ENCODE measurements at regions not wholly inside any gene's neighbourhood (a gene's known extent, or its start where the extent isn't known, plus 50 kb on each side); places are given as distances from the start of the nearest gene placed in this dataset.
"Not testable (repeated sequence)": the region's sequence is repeated elsewhere in the genome, so short reads cannot be mapped to it uniquely, and the experiment has no call there.

DNA sequence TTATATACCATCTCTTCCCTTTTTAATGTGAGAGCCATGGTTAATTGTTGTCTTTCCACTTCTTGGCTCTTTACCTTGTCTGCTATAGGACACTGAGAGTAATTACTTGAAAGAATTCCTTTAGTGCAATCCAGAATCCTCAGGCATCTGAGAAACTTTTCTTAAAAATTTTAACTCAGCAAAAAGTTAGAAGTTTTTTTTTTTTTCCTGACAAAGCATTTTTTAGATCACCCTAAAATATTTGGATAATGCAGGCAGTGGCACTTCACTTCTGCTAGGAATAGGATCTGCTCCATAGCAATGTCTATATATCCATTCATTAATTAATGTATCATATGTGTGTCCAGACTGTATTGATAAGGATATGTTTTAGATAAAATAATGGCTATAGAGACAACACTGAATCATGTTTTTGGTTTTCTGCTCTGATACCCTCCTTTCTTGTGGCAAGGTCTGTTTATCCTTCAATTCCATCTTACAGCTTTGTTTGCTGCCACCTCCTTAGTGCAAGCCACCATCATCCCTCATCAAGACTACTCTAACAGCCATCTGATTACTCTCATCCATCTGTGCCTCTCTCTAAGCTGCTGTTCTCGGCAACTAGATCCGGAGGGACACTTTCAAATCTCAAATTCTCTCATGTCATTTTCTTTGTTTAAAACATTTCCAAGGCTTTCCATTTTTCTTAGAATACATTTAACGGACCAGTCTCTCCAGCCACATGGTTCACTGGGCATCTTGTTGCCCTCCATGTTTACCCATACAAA lies 563.5 kb downstream of the EDEM1 start:
- DNase-seq (ENCODE audit: low read depth), result no peak

DNA sequence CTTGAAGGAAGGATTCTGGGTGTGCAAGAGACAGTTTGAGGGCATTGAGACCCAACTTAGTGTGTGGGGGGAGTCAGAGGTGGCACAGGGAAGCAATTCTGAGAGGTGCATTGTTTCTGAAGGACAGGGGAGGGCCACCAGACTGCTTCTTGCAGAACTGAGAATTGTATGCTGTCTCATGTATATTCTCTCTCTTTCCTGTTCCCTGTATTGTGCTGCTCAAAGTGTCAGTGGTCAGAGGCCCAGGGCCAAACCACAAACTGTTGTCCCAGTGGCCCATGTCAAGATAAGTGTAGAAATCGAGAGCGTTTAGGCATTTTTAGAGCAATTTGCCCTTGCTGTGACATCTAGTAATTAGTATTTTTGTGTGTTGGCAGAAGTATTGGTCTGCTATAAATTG lies 567.1 kb downstream of the EDEM1 start:
- no peak for DNase-seq (ENCODE audit: low read depth)

DNA sequence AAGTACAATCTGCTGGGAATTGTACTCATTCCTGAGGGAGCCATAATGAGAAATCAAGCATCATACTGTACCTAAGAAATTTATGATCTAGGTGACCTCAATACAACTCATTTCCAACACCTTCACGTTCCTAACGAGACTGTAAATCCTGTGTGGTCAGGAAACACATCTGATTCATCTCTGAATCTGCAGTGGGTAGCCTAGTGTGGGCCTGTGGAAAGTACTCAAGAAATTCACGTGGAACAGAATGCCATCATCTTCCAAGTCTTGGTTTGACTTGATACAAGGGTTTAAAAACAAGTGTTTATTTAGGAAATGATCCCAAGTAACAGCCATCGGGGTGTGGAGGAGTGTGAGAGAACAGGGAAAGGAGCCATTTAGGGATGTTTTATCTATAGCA lies 568.9 kb downstream of the EDEM1 start:
- no peak for DNase-seq (ENCODE audit: low read depth)

DNA sequence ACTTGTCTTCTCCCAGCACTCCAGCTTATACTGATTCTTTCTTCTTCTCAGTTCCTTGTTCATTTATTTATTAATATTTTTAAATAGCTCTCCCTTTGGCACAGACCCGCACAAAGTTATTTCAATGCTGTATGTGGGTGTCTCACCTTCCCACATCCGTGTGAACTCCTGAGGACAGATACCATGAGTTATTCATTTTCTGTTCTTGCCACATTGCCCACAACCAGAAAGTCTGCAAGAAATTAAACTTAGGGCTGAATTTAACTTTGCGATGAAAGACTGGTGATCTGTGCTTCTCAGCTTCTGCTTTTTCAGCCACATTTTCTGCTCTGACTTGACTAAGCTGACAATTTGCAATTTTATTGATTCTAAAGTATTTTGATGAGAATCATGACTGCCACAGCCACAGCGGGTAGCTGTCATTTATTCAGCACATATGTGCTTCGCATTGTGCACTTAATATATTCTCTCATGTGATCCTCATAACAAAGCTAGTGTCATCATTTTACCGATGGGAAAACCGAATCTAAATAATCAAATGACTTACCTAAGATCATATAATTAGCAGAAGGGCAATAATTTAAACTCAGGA lies 569.8 kb downstream of the EDEM1 start:
- no peak for DNase-seq (ENCODE audit: low read depth)

DNA sequence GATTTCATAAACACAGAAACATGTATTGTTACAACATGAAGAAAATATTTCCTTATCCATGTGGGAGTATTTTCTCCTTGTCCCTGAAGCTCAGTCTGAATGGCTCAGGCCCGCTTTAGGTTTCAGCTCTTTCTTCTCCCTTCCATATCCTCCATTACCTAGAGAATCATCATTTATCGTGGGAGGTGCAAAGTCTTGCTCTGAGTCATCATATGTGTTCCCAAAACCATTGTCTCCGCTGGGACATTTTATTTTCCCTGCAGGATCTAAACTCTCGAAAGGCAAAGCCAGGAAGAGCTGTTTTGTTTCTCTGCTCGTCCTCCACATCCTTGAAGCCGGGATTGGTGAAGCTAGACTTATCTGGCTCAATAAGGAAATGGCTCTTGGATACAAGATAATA lies 571.2 kb downstream of the EDEM1 start:
- DNase-seq (ENCODE audit: low read depth), result no peak

DNA sequence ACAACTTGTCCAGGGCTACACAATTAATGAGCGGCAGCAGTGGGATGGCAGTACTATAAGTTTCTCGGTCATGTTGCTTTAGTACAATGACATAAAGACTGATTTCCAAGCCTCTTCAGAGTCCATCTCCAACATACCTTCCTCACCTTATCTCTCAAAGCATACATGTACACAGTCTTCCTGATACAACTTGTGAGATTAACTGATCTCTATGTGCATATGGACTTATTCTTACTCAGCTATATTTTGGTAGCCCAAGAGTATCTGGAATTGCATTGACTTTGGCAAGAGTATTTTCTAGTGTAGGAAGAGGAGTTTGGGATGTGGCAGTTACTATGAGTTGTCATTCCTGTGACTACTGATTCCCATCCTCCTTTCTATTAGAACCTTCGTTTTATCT lies 575.0 kb downstream of the EDEM1 start:
- DNase-seq (ENCODE audit: low read depth), result no peak

DNA sequence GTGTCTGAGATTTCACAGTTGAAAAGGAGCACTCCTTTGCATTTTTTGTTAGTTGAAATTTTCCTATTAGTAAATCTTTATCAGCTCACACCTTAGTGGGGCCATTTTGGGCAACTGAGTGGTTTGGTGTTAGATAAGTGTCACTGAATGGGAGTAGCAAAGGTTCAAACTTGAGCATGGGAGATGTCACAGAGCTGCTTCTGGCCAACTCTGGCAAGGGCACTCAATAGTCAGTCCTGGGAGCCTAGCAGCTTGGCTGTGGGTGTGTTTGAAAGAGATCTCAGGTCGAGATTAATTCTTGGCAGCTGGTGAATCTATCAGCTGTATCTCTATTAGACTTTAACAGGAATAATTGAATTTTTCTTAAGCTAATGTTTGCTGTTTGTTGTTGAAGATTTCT lies 579.3 kb downstream of the EDEM1 start:
- DNase-seq (ENCODE audit: low read depth), result no peak

DNA sequence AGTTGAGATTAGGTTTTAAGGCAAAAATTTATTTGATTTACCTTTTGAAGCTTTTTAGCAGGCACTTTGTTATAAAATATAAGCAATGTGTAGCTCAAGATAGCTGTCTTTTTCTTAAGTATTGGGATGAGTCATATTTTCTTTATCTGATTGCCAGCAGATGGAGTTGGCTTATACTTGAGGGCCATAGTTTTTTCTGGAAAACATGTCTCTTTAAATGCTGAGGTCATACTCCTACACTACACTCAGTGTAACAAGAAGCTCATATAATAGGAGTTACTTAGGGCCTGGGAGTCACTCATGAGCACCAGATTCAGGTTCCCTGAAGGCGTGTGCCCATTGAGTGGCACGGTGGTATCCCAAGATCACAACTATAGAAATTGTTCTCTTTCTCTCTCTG lies 579.8 kb downstream of the EDEM1 start:
- no peak for DNase-seq (ENCODE audit: low read depth)

DNA sequence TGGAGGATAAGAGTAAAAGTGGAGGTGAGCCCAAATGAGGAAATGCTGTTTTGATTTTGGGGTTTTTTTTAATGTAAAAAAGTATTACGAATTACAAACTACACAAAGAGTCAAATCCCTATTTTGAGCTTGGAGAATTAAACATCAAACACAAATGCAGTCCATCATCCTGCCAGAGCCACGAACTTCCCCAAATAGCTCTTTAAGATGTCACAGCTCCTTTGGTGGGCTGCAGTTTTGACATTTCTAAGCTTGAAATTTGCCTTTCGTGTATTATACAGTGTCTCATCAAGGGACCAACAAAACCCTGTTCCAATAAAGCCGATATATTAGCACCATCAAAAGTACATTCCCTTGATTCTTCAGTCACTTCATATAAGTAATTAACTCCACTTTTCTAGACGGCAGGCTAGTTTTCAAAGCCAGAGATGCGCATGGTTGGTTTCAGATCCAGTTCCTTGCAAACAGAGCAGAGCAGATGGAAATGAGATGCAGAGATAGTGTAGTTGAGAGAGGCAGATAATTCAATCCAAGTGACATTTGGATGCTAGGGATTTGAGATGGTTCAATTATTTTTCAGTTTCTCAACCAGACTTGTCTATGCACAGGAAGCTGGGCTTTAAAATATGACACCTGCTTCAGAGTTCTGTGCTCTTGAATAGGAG lies 580.9 kb downstream of the EDEM1 start:
- no peak for DNase-seq (ENCODE audit: low read depth)

DNA sequence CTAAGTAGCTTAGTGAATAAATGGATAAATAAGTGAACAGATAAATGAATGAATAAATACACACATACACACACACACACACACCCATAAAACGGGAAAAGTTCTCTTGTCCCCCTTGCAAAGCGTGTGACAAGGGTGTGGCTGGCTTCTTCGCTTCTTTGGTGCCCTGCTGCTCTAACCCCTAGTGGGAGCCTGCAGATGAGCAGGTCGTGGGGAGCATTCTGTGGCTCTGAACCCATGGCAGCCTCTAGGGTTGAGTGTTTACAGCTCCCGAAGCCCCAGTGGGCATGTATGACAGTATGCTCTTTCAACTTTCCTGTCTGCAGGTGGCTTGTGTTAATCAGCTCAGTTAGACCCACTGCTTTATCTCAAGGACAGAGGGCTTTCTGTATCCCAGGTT lies 582.3 kb downstream of the EDEM1 start:
- no peak for DNase-seq (ENCODE audit: low read depth)

DNA sequence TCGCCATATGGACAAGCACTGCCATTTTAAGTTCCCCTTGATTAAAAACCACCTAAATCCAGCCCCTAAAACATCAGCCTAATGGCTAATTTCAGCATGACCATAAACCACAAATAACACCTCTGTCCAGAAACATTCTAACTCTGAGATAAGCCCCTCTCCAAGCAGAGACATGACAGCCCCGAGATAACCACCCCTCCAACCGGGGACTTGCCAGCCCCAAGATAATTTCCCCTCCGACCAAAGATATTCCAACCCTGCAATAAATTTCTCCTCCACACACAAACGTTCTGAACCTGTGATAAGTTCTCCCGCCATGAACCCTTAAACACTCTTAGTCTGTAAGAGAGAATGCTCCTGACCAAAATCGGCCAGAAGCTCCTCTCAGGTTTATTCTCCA lies 586.8 kb downstream of the EDEM1 start:
- DNase-seq (ENCODE audit: low read depth), result no peak

DNA sequence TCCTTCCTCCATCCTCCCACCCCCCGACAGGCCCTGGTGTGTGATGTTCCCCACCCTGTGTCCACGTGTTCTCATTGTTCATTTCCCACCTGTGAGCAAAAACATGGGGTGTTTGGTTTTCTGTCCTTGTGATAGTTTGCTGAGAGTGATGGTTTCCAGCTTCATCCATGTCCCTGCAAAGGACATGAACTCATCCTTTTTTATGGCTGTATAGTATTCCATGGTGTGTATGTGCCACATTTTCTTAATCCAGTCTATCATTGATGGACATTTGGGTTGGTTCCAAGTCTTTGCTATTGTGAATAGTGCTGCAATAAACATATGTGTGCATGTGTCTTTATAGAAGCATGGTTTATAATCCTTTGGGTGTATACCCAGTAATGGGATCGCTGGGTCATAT lies 587.6 kb downstream of the EDEM1 start:
- not testable (repeated sequence) for DNase-seq (ENCODE audit: low read depth)

DNA sequence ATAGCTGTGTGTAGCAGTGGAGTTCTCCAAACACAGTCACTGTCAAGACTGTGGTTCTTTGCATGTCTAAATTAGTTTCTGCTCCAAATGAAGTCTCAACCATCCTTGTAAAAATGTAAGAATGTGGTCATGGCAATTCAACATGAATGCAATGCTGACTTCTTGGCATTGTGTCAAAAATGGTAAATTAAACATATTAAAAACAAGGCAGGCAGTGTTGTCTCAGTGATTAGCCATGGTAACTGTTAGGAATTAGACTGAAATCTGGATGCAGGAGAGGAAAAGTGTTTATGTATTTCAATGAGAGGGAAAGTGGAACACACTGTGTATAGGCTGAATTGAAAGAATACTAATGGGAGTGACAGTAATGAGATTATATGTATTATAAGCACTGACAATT lies 597.2 kb downstream of the EDEM1 start:
- no peak for DNase-seq (ENCODE audit: low read depth)

DNA sequence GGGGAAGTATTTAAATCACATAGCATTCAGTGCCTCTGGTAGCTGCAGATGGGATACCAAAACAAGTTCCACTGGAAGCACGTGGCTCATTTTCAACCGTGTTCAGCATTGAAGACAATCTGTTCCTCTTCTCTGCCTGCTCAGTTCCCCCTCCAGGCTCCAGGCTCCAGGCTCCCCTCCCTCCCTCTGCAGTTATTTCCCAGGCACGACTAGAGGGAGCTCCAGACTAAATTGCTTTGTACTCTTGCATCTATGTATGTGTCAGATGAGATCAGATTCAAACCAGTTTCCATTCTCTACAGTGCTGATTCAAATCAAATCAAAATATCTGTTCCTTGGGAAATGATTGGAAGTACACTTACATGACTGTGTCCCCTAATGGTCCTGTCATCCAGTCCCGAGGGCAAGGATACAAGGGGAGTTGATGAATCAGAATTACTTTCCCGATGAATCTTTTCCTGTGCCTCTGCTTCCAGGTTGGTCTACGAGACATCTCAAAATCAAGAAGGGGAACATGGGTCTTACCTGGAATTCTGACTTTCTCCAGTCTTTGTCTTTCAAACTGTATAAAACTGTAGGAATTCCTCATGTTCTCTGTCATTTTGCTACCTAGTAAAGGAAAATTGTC lies 600.5 kb downstream of the EDEM1 start:
- no peak for DNase-seq (ENCODE audit: low read depth)

DNA sequence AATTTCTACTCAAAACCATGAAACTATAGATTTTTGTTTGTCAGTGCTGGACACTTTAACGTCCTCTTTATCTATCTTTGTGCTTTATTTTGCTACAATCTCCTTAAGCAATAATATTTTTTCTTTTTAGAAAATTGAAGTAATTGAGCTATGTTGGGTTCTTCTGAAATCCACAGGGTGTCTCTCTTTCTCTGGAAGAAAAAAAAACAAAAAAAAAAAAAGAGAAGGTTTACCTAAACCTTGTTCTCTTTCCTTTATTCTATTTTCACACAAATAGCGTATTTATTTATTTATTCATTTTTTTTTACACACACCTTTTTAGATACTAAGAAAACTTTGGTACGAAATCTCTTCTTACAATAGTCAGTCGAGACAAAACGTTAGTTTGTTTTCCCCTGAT lies 601.0 kb downstream of the EDEM1 start:
- DNase-seq (ENCODE audit: low read depth), result no peak

DNA sequence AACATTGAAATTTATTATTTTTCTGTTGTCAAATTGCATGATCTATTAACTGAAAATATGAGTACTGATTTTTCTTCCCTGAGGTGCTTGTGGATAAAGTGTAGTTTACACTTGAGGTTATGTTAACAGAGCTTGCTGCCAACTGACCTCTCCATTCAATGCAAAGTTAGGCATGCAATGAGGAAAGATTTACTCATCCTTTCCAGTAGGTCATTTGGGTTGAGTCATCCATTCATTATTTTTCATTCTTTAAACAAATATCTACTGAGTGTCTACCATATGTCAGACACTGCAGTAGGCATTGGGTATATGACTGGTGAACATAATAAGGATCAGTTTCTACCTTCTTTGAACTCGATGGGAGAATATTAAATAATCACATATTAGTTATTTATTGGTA lies 604.1 kb downstream of the EDEM1 start:
- DNase-seq (ENCODE audit: low read depth), result no peak

DNA sequence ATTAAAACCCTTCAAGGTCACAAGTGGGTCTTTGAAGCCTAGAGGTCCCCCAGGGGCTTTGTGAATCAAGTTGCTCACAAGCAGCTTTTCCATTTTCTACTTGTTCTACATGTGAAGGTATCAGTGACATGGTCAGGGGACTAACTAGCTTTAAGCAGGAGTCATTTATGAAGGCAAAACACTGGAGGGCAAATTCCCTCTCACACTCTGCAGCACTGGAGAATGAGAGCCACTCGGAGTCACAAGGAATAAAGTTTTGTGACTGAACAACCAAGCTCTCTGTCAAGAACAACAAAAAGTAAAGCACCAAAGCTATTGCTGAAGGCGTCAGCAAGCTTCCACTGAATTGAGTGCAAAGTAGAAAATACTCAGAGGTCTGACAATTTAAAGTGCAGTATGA lies 609.0 kb downstream of the EDEM1 start:
- no peak for DNase-seq (ENCODE audit: low read depth)

DNA sequence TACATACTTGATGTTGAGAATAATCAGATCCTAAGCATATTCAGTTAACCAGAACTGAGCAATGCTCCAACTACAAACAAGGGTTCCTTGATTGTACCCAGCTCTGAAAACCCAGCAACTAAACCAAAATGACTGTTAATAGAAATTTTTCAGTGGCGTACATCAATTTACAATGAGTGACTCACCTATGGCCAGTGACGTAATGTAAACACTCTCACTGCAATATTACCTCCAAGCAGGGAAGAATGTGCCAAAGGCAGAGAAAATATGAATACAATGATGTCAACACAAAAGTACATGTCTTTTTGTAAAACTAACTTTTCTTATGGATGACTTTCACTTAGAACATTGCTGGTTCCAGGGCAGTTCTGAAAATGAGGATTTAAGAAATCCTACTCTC lies 611.3 kb downstream of the EDEM1 start:
- no peak for DNase-seq (ENCODE audit: low read depth)

DNA sequence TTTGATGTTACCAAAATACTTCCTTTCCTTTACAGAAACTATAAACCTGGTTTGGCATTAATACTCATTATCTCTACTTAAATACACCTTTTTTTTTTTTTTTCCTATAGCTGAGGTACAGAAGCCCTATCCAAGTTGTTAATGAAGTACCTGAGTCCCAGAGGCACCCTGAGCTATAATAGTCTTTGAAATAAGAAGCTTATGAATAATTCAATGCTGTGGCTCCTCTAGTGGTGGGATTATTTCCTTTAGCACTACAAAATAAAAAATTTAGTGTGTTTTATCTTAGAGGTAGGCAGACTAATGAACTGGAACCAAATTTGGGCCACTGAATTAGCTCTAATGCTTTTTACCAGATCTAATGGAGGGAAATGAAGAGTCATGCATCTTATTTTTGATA lies 611.9 kb downstream of the EDEM1 start:
- DNase-seq (ENCODE audit: low read depth), result no peak

DNA sequence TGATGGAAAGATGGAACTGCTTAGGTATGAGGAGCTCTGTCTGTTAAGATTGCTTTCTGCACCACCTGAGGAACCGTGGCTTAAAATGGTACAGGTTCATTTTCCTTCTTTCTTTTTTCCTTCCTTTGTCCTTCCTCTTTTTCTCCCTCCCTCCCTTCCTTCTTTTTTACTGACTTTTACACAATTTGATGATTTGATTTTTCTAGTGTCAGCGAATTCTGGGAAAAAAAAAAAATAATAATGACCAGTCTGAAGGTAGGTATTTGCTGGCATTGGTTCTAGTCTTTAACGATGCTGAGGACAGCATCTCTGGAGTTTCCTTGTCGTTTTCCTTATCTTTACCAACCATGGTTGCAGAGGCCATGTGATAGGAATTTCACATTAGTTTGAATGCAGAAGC lies 613.5 kb downstream of the EDEM1 start:
- no peak for DNase-seq (ENCODE audit: low read depth)

DNA sequence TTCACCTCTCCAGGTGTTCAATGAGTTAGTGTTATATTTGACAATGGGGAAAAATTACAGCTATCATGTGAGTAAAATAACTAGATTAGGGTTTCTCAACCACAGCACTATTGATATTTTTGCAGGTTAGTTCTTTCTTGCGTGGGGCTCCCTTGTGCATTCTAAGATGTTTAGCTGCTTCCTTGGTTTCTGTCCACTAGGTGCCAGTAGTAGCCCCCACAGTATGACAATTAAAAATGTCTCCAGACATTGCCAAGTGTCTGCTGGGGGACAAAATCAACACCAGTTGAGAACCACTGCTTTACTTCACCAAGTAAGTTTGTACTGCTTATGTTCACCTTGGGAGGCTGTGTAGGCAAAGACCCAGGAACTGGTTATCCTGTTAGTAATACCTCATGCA lies 618.7 kb downstream of the EDEM1 start:
- DNase-seq (ENCODE audit: low read depth), result no peak

DNA sequence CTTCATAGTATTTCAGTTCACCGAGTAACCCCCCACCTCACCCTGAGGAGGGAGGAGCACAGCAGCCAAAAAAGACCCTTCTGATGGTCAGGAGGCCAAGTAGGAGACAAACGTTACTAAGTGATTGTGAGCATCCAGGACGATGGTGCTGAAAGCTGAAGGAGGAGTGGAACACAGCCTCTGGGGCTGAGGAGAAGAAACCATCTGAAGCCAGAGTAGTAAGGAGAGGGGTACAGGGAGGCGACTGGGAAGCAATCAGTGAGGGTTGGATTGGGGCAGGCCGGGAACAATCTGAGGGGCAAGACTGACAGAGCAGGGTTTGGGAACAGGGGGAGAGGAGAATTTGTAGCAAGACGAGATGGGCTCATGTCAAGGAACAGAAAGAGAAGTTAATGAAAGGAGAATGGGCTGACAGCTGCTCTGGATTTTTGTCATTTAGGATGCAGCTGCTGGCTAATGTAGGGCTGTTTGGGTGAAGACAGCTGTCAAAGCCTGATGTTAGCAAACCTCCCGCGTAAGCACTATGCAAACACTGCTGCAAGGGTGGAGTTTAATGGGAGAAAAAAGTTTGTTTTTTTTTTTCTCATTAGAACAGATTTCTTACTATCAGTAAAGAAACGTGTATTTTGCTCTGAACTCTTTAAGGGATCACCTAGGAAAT lies 622.2 kb downstream of the EDEM1 start:
- no peak for DNase-seq (ENCODE audit: low read depth)

DNA sequence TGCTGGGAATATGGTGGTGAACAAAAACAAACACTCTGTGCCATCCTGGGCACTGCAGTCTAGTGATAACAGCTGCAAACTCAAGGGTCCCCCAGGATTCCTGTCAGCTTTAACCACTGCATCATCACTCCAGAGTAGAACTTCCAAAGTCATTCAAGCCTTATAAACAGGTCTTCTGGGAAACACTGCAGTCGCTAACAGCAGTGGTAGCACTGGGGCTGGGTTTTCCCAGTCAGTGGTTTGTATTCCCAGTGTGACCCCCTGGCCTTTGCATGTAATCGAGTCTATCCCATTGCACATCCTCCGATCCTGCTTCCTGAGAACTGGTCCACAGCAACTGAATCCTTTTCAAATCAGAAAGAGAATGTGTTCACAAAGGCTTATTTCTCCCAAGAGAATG lies 623.5 kb downstream of the EDEM1 start:
- DNase-seq (ENCODE audit: low read depth), result no peak

All from fibroblast of the conjunctiva (primary cell).